T-cell (primary cell): ENCODE measurements at regions not wholly inside any gene's neighbourhood (a gene's known extent, or its start where the extent isn't known, plus 50 kb on each side); places are given as distances from the start of the nearest gene placed in this dataset.

Experiments used
- ATAC-seq, 4 experiments: fragments of 200-7000 bp in 3 of 4; fragments of 150-1000 bp in 1 of 4; cut with Tn5 transposase; replicated peaks in 1 of 4; 1 replicate in 3 of 4; 2 replicates in 1 of 4; pipeline ENCODE4 v1.10.0; 2021; ENCODE audit warnings: moderate library complexity in 3 of 4, mild to moderate bottlenecking in 2 of 4, moderate number of reproducible peaks in 1 of 4
- CTCF ChIA-PET, 2 donors: fragments of 300-600 bp; sonication (Branson Sonifier 250); formaldehyde crosslinking; loops; one replicate each; lab custom pipeline; 2022; ENCODE audit warnings: antibody characterized with exemption in 2 of 2; lab: Charles Lee
- POLR2A ChIA-PET, 2 donors: fragments of 300-600 bp; sonication (Branson Sonifier 250); formaldehyde crosslinking; loops; one replicate each; lab custom pipeline; 2022; ENCODE audit warnings: antibody characterized with exemption in 2 of 2; lab: Charles Lee
- DNase-seq, 35 experiments: peaks; one replicate each; pipeline versions ENCODE4 v3.0.0 to v3.0.0-alpha.2; 2013 to 2023
- H3K27ac ChIP-seq: one replicate; pipeline ENCODE4 v1.5.1; 2013; ENCODE audit warnings: low read length
- H3K27me3 ChIP-seq, 2 experiments: replicated peaks in 1 of 2; 1 replicate in 1 of 2; 2 replicates in 1 of 2; pipeline versions ENCODE4 v1.6.1 to v1.7.0; 2013; ENCODE audit warnings: low read length in 1 of 2, mixed read lengths in 1 of 2; ENCODE audit not compliant: control insufficient read depth in 2 of 2, insufficient read depth in 2 of 2; ENCODE audit errors: extremely low read depth in 1 of 2
- H3K36me3 ChIP-seq, 2 donors: 1 replicate in 1 of 2; 2 replicates in 1 of 2; pipeline versions ENCODE4 v1.6.1 to v1.7.0; 2013; ENCODE audit warnings: low read length in 1 of 2; ENCODE audit not compliant: control insufficient read depth in 2 of 2, insufficient read depth in 1 of 2; ENCODE audit errors: extremely low read depth in 1 of 2
- H3K4me1 ChIP-seq, 2 experiments: 1 replicate in 1 of 2; 2 replicates in 1 of 2; pipeline versions ENCODE4 v1.6.1 to v1.7.0; 2013; ENCODE audit warnings: low read length in 2 of 2, mixed read lengths in 1 of 2; ENCODE audit not compliant: insufficient read depth in 2 of 2, control insufficient read depth in 1 of 2; ENCODE audit errors: extremely low read depth in 1 of 2
- H3K4me3 ChIP-seq, 2 donors: 1 replicate in 1 of 2; 2 replicates in 1 of 2; pipeline versions ENCODE4 v1.5.1 to v1.7.0; 2013; ENCODE audit warnings: mild to moderate bottlenecking in 2 of 2, low read length in 1 of 2, moderate library complexity in 1 of 2; ENCODE audit not compliant: control insufficient read depth in 1 of 2; ENCODE audit errors: extremely low read depth in 1 of 2
- H3K9me3 ChIP-seq: 2 replicates; pipeline ENCODE4 v1.7.0; 2013
- H3K27ac Mint-ChIP-seq, 2 donors: one replicate each; pipeline ENCODE4 v1.8.0; 2020 to 2021; ENCODE audit warnings: mild to moderate bottlenecking in 2 of 2, mixed read lengths in 2 of 2
- H3K27me3 Mint-ChIP-seq, 2 donors: one replicate each; pipeline ENCODE4 v1.8.0; 2021 to 2022; ENCODE audit warnings: mixed read lengths in 2 of 2
- H3K36me3 Mint-ChIP-seq: one replicate; pipeline ENCODE4 v1.8.0; 2021; ENCODE audit warnings: mixed read lengths
- H3K4me1 Mint-ChIP-seq, 3 donors: one replicate each; pipeline ENCODE4 v1.8.0; 2020 to 2022; ENCODE audit warnings: mixed read lengths in 3 of 3, mild to moderate bottlenecking in 1 of 3
- H3K4me3 Mint-ChIP-seq, 3 donors: one replicate each; pipeline ENCODE4 v1.8.0; 2020 to 2022; ENCODE audit warnings: mild to moderate bottlenecking in 3 of 3, mixed read lengths in 3 of 3, moderate library complexity in 3 of 3
- H3K9me3 Mint-ChIP-seq, 3 donors: one replicate each; pipeline ENCODE4 v1.8.0; 2020 to 2022; ENCODE audit warnings: mixed read lengths in 3 of 3
- WGBS: methylation state at CpG from one replicate; pipeline ENCODE4 v1.1.5; 2013; ENCODE audit warnings: missing lambda C conversion rate; ENCODE audit not compliant: insufficient coverage; 5-methylcytosine and 5-hydroxymethylcytosine counted together

- POLR2A ChIA-PET, result no interaction called here
- no peak overlapping the region for H3K4me3 Mint-ChIP-seq
- H3K9me3 ChIP-seq, result no peaks in the 10 kb centered on the region
- H3K27ac Mint-ChIP-seq, result no peak overlapping the region
- H3K27me3 Mint-ChIP-seq, result peaks cover 3 to 10% of the 10 kb centered on the region in 2 donors
- no peaks in the 10 kb centered on the region for H3K9me3 Mint-ChIP-seq
- H3K36me3 Mint-ChIP-seq, result no peaks in the 10 kb centered on the region
- H3K4me3 ChIP-seq, result no peak overlapping the region
- H3K4me1 ChIP-seq, result no peaks in the 10 kb centered on the region
- H3K27ac ChIP-seq, result no peak overlapping the region
- no peaks in the 10 kb centered on the region for H3K4me1 Mint-ChIP-seq
- H3K27me3 ChIP-seq, result peaks cover 0 to 3% of the 10 kb centered on the region in 2 experiments
- WGBS, result 98% methylated on average over 6 of the region's 9 CpGs
- DNase-seq, result no peak
- no peaks in the 10 kb centered on the region for H3K36me3 ChIP-seq
- no peak for ATAC-seq
- CTCF ChIA-PET, result interaction anchor here in 1 of 2 donors (0.7 kb wide), 1 partner anchor 13 kb away, joined by 8 read pairs; no protein-coding TSS in a partner anchor
These were observed 53.4 kb downstream of the RPLP1 start for GRCh38 chr15:69505956-69506556.

GRCh38 chr15:69508659-69509058, 56.0 kb downstream of the RPLP1 start:
- H3K4me1 Mint-ChIP-seq, result no peaks in the 10 kb centered on the region
- H3K4me3 Mint-ChIP-seq, result no peak overlapping the region
- H3K27ac Mint-ChIP-seq, result no peak overlapping the region
- ChIA-PET CTCF (no interaction called here), POLR2A (interaction anchor here in 1 of 2 donors (1.0 kb wide), 1 partner anchor 40 kb away, joined by 6 read pairs; no protein-coding TSS in a partner anchor)
- no peaks in the 10 kb centered on the region for H3K4me1 ChIP-seq
- peaks cover 17 to 29% of the 10 kb centered on the region in 2 donors for H3K27me3 Mint-ChIP-seq
- DNase-seq (no peak), ATAC-seq (no peak)
- H3K36me3 ChIP-seq, result no peaks in the 10 kb centered on the region
- WGBS, result no CpG with 5 or more reads among the region's 1 CpG
- H3K4me3 ChIP-seq, result no peak overlapping the region
- H3K36me3 Mint-ChIP-seq, result no peaks in the 10 kb centered on the region
- peaks cover 0 to 12% of the 10 kb centered on the region in 2 experiments for H3K27me3 ChIP-seq
- H3K27ac ChIP-seq, result no peak overlapping the region
- H3K9me3 Mint-ChIP-seq, result no peaks in the 10 kb centered on the region
- no peaks in the 10 kb centered on the region for H3K9me3 ChIP-seq

- no peak overlapping the region for H3K27ac ChIP-seq
- H3K27me3 ChIP-seq, result peaks cover 0 to 15% of the 10 kb centered on the region in 2 experiments
- H3K9me3 ChIP-seq, result no peaks in the 10 kb centered on the region
- H3K4me1 ChIP-seq, result no peaks in the 10 kb centered on the region
- Mint-ChIP-seq H3K36me3 (no peaks in the 10 kb centered on the region), H3K27me3 (peaks cover 21 to 32% of the 10 kb centered on the region in 2 donors), H3K27ac (no peak overlapping the region), H3K9me3 (no peaks in the 10 kb centered on the region), H3K4me1 (no peaks in the 10 kb centered on the region), H3K4me3 (no peak overlapping the region)
- 57% methylated on average over 3 of the region's 4 CpGs for WGBS
- CTCF ChIA-PET, result no interaction called here
- no peaks in the 10 kb centered on the region for H3K36me3 ChIP-seq
- no peak for ATAC-seq
- no peak overlapping the region for H3K4me3 ChIP-seq
- no peak for DNase-seq
- POLR2A ChIA-PET, result no interaction called here
These were observed 56.5 kb downstream of the RPLP1 start for GRCh38 chr15:69509131-69509530.

- DNase-seq, result no peak
- no peaks in the 10 kb centered on the region for H3K4me1 ChIP-seq
- H3K36me3 ChIP-seq, result no peaks in the 10 kb centered on the region
- H3K4me3 ChIP-seq, result no peak overlapping the region
- ChIA-PET POLR2A (no interaction called here), CTCF (no interaction called here)
- Mint-ChIP-seq H3K27me3 (peaks cover 21 to 32% of the 10 kb centered on the region in 2 donors), H3K9me3 (peaks cover 0 to 2% (median 0%) of the 10 kb centered on the region in 3 donors), H3K4me3 (no peak overlapping the region), H3K36me3 (no peaks in the 10 kb centered on the region), H3K27ac (no peak overlapping the region), H3K4me1 (no peaks in the 10 kb centered on the region)
- no peaks in the 10 kb centered on the region for H3K9me3 ChIP-seq
- no peak overlapping the region for H3K27ac ChIP-seq
- H3K27me3 ChIP-seq, result peaks cover 0 to 16% of the 10 kb centered on the region in 2 experiments
- no peak for ATAC-seq
These were observed 57.9 kb downstream of the RPLP1 start for GRCh38 chr15:69510556-69510955.

DNA sequence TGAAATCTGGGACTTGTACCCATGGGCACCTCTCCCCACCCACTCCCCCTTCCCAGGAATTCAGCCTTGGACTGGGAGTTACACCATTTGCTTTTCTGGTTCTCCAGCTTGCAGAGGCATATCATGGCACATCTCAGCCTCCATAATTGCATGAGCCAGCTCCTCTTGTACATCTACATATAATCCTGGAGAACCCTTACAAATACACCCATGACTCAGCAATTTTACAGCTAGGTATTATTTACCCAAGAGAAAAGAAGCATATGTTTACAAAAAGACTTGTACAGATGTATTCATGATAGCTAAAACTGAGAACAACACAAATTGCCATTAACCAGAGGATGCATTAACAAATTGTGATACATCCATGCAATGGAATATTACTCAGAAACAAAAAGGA, 58.4 kb downstream of the RPLP1 start:
- ChIA-PET POLR2A (interaction anchor here in 1 of 2 donors (0.5 kb wide), 1 partner anchor 89 kb away, joined by 3 read pairs; no protein-coding TSS in a partner anchor), CTCF (no interaction called here)
- Mint-ChIP-seq H3K4me3 (no peak overlapping the region), H3K27me3 (peaks cover 21 to 32% of the 10 kb centered on the region in 2 donors), H3K4me1 (no peaks in the 10 kb centered on the region), H3K9me3 (peaks cover 0 to 2% (median 0%) of the 10 kb centered on the region in 3 donors), H3K36me3 (no peaks in the 10 kb centered on the region), H3K27ac (no peak overlapping the region)
- no peak for DNase-seq
- H3K27me3 ChIP-seq, result peaks cover 0 to 16% of the 10 kb centered on the region in 2 experiments
- no peak overlapping the region for H3K27ac ChIP-seq
- H3K9me3 ChIP-seq, result no peaks in the 10 kb centered on the region
- H3K4me3 ChIP-seq, result no peak overlapping the region
- ATAC-seq, result no peak
- no peaks in the 10 kb centered on the region for H3K4me1 ChIP-seq
- H3K36me3 ChIP-seq, result no peaks in the 10 kb centered on the region

DNA sequence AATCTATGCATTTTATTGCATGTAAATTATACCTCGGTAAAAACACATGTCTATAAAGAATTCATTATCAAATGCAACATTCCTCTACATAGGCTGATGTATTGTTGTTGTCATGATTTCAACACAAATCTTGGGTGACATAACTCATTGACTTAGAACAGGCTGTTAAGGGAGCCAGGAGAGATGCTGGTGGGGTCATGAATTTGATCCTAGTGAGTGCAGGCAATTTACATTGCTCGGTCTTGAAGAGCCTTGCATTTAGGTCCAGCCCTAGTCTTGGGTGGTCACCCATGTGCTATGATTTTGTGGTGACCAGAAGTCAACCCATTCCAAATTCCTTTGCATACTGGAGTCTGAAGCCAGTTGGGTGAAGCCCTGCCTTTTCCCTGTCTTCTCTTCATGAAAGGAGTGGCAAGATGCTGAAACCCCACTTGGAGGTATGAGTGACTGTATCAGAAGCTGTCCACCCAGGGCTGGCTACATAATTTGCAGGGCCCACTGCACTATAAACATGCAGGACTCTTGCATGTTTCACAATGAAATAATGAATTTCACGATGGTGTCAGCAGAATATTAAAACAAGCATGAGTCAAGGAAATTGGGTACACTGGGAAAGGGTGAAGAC, 59.2 kb downstream of the RPLP1 start:
- Mint-ChIP-seq H3K4me3 (no peak overlapping the region), H3K27me3 (peaks cover 24 to 32% of the 10 kb centered on the region in 2 donors), H3K4me1 (no peaks in the 10 kb centered on the region), H3K36me3 (no peaks in the 10 kb centered on the region), H3K9me3 (peaks cover 0 to 2% (median 0%) of the 10 kb centered on the region in 3 donors), H3K27ac (no peak overlapping the region)
- 75% methylated on average over 2 of the region's 3 CpGs for WGBS
- ChIA-PET CTCF (no interaction called here), POLR2A (interaction anchor here in 1 of 2 donors (0.5 kb wide), 1 partner anchor 90 kb away, joined by 3 read pairs; no protein-coding TSS in a partner anchor)
- Histone ChIP-seq H3K4me3 (no peak overlapping the region), H3K36me3 (no peaks in the 10 kb centered on the region), H3K9me3 (no peaks in the 10 kb centered on the region), H3K27me3 (peaks cover 0 to 13% of the 10 kb centered on the region in 2 experiments), H3K4me1 (no peaks in the 10 kb centered on the region), H3K27ac (no peak overlapping the region)
- DNase-seq, result no peak
- no peak for ATAC-seq
